MM.1S (cell line): ENCODE measurements at regions not wholly inside any gene's neighbourhood (a gene's known extent, or its start where the extent isn't known, plus 50 kb on each side); places are given as distances from the start of the nearest gene placed in this dataset.

Experiments
- DNase-seq: peaks from one replicate; pipeline ENCODE4 v3.0.0-alpha.2; 2015
- H2AFZ ChIP-seq: fragments of 300-600 bp; sonication (generic); 2 replicates; pipeline ENCODE4 v1.6.0; 2016; ENCODE audit warnings: antibody characterized with exemption, low read length
- H3F3A ChIP-seq: fragments of 300-600 bp; sonication (generic); 2 replicates; pipeline ENCODE4 v1.6.1; 2016; ENCODE audit warnings: mild to moderate bottlenecking, antibody characterized with exemption, low read length, moderate library complexity, mixed read lengths; ENCODE audit not compliant: insufficient read depth
- H3K27ac ChIP-seq: fragments of 300-600 bp; sonication (generic); 2 replicates; pipeline ENCODE4 v1.5.1; 2016; ENCODE audit warnings: mild to moderate bottlenecking, low read length
- H3K27me3 ChIP-seq: fragments of 300-600 bp; sonication (generic); replicated peaks from 2 replicates; pipeline ENCODE4 v1.6.0; 2016; ENCODE audit warnings: low read length; ENCODE audit not compliant: insufficient read depth
- H3K36me3 ChIP-seq: fragments of 300-600 bp; sonication (generic); replicated peaks from 2 replicates; pipeline ENCODE4 v1.6.1; 2016; ENCODE audit warnings: mild to moderate bottlenecking, low read length, mixed read lengths; ENCODE audit not compliant: insufficient read depth
- H3K4me1 ChIP-seq: fragments of 300-600 bp; sonication (generic); 2 replicates; pipeline ENCODE4 v1.6.1; 2016; ENCODE audit warnings: low read length, mixed read lengths
- H3K4me2 ChIP-seq: fragments of 300-600 bp; sonication (generic); 2 replicates; pipeline ENCODE4 v1.6.0; 2016; ENCODE audit warnings: low read depth, low read length
- H3K4me3 ChIP-seq: fragments of 300-600 bp; sonication (generic); 2 replicates; pipeline ENCODE4 v1.5.1; 2016; ENCODE audit warnings: low read length, mixed read lengths
- H3K79me2 ChIP-seq: fragments of 300-600 bp; sonication (generic); 2 replicates; pipeline ENCODE4 v1.6.1; 2016; ENCODE audit warnings: mixed run types, low read length, mixed read lengths
- H3K9ac ChIP-seq: fragments of 300-600 bp; sonication (generic); 2 replicates; pipeline ENCODE4 v1.6.1; 2016; ENCODE audit warnings: low read length, mixed read lengths
- H3K9me2 ChIP-seq: fragments of 300-600 bp; sonication (generic); replicated peaks from 2 replicates; pipeline ENCODE4 v1.6.1; 2016; ENCODE audit warnings: mild to moderate bottlenecking, low read length, mixed read lengths; ENCODE audit not compliant: insufficient read depth
- H3K9me3 ChIP-seq: fragments of 300-600 bp; sonication (generic); replicated peaks from 2 replicates; pipeline ENCODE4 v1.6.1; 2016; ENCODE audit warnings: mild to moderate bottlenecking, low read length, mixed read lengths; ENCODE audit not compliant: insufficient read depth
- H4K20me1 ChIP-seq: fragments of 300-600 bp; sonication (generic); 2 replicates; pipeline ENCODE4 v1.6.1; 2016; ENCODE audit warnings: mild to moderate bottlenecking, low read length, moderate library complexity, mixed read lengths; ENCODE audit not compliant: insufficient read depth
- CTCF ChIP-seq: fragments of 300-600 bp; sonication (generic); IDR thresholded peaks from 2 replicates; pipeline ENCODE4 v1.5.1; 2016; ENCODE audit warnings: antibody characterized with exemption, low read length, mixed read lengths
- EZH2 ChIP-seq: fragments of 300-600 bp; sonication (generic); optimal IDR thresholded peaks from 2 replicates; pipeline ENCODE3; 2017; ENCODE audit warnings: low read depth, mild to moderate bottlenecking, antibody characterized with exemption, low read length, mixed read lengths
- EZH2phosphoT487 ChIP-seq: fragments of 300-600 bp; sonication (generic); IDR thresholded peaks from 2 replicates; pipeline ENCODE4 v1.6.1; 2018; ENCODE audit warnings: antibody characterized with exemption, low read length

- Histone ChIP-seq H2AFZ (no peak overlapping the region), H3K9me3 (no peaks in the 10 kb centered on the region), H3K27ac (no peak overlapping the region), H4K20me1 (no peaks in the 10 kb centered on the region), H3K4me3 (no peak overlapping the region), H3K27me3 (no peaks in the 10 kb centered on the region), H3F3A (no peaks in the 10 kb centered on the region), H3K9me2 (no peaks in the 10 kb centered on the region), H3K36me3 (no peaks in the 10 kb centered on the region), H3K4me1 (no peaks in the 10 kb centered on the region), H3K79me2 (no peaks in the 10 kb centered on the region), H3K9ac (no peak overlapping the region), H3K4me2 (no peak overlapping the region)
- DNase-seq = no peak
- TF ChIP-seq CTCF (no peak), EZH2phosphoT487 (no peak), EZH2 (no peak)
Observed at GRCh38 chr14:98114946-98115345, 1157.1 kb downstream of the BCL11B start.

- no peaks in the 10 kb centered on the region for H3K79me2 ChIP-seq
- H3K27ac ChIP-seq = no peak overlapping the region
- no peak overlapping the region for H3K4me3 ChIP-seq
- no peak overlapping the region for H2AFZ ChIP-seq
- H3F3A ChIP-seq = no peaks in the 10 kb centered on the region
- no peaks in the 10 kb centered on the region for H3K36me3 ChIP-seq
- TF ChIP-seq CTCF = no peak
- TF ChIP-seq EZH2 = no peak
- no peak for TF ChIP-seq EZH2phosphoT487
- no peaks in the 10 kb centered on the region for H3K9me2 ChIP-seq
- DNase-seq = no peak
- no peaks in the 10 kb centered on the region for H3K9me3 ChIP-seq
- H4K20me1 ChIP-seq = no peaks in the 10 kb centered on the region
- no peaks in the 10 kb centered on the region for H3K27me3 ChIP-seq
- H3K4me1 ChIP-seq = no peaks in the 10 kb centered on the region
- no peak overlapping the region for H3K9ac ChIP-seq
- H3K4me2 ChIP-seq = no peak overlapping the region
Observed at GRCh38 chr14:98118749-98119148, 1153.2 kb downstream of the BCL11B start.

- Histone ChIP-seq H3K4me2 (no peak overlapping the region), H3K27ac (no peak overlapping the region), H3K4me3 (no peak overlapping the region), H3F3A (no peaks in the 10 kb centered on the region), H4K20me1 (no peaks in the 10 kb centered on the region), H3K9me2 (no peaks in the 10 kb centered on the region), H3K79me2 (no peaks in the 10 kb centered on the region), H3K27me3 (no peaks in the 10 kb centered on the region), H2AFZ (no peak overlapping the region), H3K9ac (no peak overlapping the region), H3K36me3 (no peaks in the 10 kb centered on the region), H3K9me3 (no peaks in the 10 kb centered on the region), H3K4me1 (no peaks in the 10 kb centered on the region)
- DNase-seq = no peak
- TF ChIP-seq EZH2 = no peak
- no peak for TF ChIP-seq EZH2phosphoT487
- no peak for TF ChIP-seq CTCF
Observed at GRCh38 chr14:98119739-98120138, 1152.3 kb downstream of the BCL11B start.
